Activated CD4-positive, alpha-beta T cell treated with anti-CD3 and anti-CD28 coated beads for 48 hours (primary cell): ENCODE measurements at regions not wholly inside any gene's neighbourhood (a gene's known extent, or its start where the extent isn't known, plus 50 kb on each side); places are given as distances from the start of the nearest gene placed in this dataset.

Experiments
- DNase-seq: peaks from one replicate; pipeline ENCODE4 v3.0.0-alpha.2; 2020

- DNase-seq = no peak
Observed at GRCh38 chr2:60400462-60401246, 152.8 kb downstream of the BCL11A start.

- no peak for DNase-seq
Observed at GRCh38 chr2:60394463-60394862, 159.0 kb downstream of the BCL11A start.

GRCh38 chr2:60391649-60392375, 161.6 kb downstream of the BCL11A start:
- DNase-seq = no peak

GRCh38 chr2:60391230-60391629, 162.2 kb downstream of the BCL11A start:
- DNase-seq = no peak

GRCh38 chr2:60386436-60386835, 167.0 kb downstream of the BCL11A start:
- DNase-seq = no peak

GRCh38 chr2:60385648-60386047, 167.8 kb downstream of the BCL11A start:
- DNase-seq = no peak

GRCh38 chr2:60383401-60384143, 169.9 kb downstream of the BCL11A start:
- no peak for DNase-seq

- DNase-seq = no peak
Observed at GRCh38 chr2:60380411-60380810, 173.0 kb downstream of the BCL11A start.

- no peak for DNase-seq
Observed at GRCh38 chr2:60379684-60380083, 173.8 kb downstream of the BCL11A start.

- DNase-seq = no peak
Observed at GRCh38 chr2:60379216-60379615, 174.2 kb downstream of the BCL11A start.

- DNase-seq = no peak
Observed at GRCh38 chr2:60377825-60378224, 175.6 kb downstream of the BCL11A start.

- DNase-seq = no peak
Observed at GRCh38 chr2:60376252-60376651, 177.2 kb downstream of the BCL11A start.

GRCh38 chr2:60371681-60372080, 181.8 kb downstream of the BCL11A start:
- DNase-seq = no peak

GRCh38 chr2:60371219-60371618, 182.2 kb downstream of the BCL11A start:
- no peak for DNase-seq

- no peak for DNase-seq
Observed at GRCh38 chr2:60370814-60371213, 182.6 kb downstream of the BCL11A start.

GRCh38 chr2:60368456-60368855, 185.0 kb downstream of the BCL11A start:
- no peak for DNase-seq

GRCh38 chr2:60366135-60366712, 187.2 kb downstream of the BCL11A start:
- DNase-seq = no peak

- DNase-seq = no peak
Observed at GRCh38 chr2:60365556-60365955, 187.9 kb downstream of the BCL11A start.

- no peak for DNase-seq
Observed at GRCh38 chr2:60364491-60364890, 189.0 kb downstream of the BCL11A start.

- no peak for DNase-seq
Observed at GRCh38 chr2:60361498-60361897, 192.0 kb downstream of the BCL11A start.

- DNase-seq = no peak
Observed at GRCh38 chr2:60359569-60359968, 193.9 kb downstream of the BCL11A start.

GRCh38 chr2:60358476-60358875, 195.0 kb downstream of the BCL11A start:
- no peak for DNase-seq

GRCh38 chr2:60357996-60358395, 195.5 kb downstream of the BCL11A start:
- no peak for DNase-seq
